ENCODE measurements at regions not wholly inside any gene's neighbourhood (a gene's known extent, or its start where the extent isn't known, plus 50 kb on each side); places are given as distances from the start of the nearest gene placed in this dataset.

DNA sequence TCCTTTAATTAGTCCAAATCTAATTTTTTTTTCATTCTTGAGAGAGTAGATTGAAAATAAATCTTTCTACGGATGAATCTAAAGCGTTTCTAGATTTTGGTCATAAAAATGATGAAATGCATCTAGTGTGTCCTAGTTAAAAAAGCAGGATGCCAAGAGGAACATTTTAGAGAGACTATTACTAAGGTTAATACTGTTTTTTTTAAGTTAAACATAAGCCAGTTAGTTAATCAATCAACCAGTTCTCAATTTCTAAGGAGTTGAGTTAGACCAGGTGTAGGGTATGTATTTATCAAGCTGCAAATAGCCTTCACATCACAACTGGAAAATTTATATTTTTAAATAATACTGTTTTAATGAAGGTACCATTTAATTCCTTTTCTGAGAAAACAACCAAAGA lies 679.5 kb upstream of the IGFBP7 start:
- TF ChIP-seq, protein P1, sequence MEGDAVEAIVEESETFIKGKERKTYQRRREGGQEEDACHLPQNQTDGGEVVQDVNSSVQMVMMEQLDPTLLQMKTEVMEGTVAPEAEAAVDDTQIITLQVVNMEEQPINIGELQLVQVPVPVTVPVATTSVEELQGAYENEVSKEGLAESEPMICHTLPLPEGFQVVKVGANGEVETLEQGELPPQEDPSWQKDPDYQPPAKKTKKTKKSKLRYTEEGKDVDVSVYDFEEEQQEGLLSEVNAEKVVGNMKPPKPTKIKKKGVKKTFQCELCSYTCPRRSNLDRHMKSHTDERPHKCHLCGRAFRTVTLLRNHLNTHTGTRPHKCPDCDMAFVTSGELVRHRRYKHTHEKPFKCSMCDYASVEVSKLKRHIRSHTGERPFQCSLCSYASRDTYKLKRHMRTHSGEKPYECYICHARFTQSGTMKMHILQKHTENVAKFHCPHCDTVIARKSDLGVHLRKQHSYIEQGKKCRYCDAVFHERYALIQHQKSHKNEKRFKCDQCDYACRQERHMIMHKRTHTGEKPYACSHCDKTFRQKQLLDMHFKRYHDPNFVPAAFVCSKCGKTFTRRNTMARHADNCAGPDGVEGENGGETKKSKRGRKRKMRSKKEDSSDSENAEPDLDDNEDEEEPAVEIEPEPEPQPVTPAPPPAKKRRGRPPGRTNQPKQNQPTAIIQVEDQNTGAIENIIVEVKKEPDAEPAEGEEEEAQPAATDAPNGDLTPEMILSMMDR (IDR thresholded peaks at IDR 0.05; ENCODE audit: insufficient read depth, low read depth, low read length, missing control alignments) = no peak
- H3K4me3 ChIP-seq (ENCODE audit: low read length) = no peak overlapping the region
- no peak for DNase-seq (ENCODE audit: low read depth)

DNA sequence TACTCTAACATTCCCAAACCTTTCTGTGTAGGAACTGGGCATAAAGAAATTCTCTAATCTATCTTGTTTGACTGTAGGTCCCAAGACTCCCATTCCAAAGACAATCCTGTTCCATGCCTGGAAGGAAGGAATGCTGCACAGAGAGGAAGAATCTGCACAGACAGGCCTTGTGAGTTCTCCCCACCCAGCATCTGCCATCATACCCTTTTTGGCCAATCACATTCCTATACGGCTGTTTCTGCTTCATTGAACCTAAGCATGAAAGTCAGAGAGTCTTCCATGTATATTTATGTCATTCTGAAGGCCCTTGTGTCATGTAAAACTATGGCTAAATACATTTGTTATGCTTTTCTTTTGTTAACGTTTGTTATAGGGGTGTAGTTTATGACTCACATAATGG lies 667.7 kb upstream of the IGFBP7 start:
- H3K4me3 ChIP-seq (ENCODE audit: low read length) = no peak overlapping the region
- TF ChIP-seq, protein P1 (IDR thresholded peaks at IDR 0.05; ENCODE audit: insufficient read depth, low read depth, low read length, missing control alignments) = no peak
- DNase-seq (ENCODE audit: low read depth) = no peak

DNA sequence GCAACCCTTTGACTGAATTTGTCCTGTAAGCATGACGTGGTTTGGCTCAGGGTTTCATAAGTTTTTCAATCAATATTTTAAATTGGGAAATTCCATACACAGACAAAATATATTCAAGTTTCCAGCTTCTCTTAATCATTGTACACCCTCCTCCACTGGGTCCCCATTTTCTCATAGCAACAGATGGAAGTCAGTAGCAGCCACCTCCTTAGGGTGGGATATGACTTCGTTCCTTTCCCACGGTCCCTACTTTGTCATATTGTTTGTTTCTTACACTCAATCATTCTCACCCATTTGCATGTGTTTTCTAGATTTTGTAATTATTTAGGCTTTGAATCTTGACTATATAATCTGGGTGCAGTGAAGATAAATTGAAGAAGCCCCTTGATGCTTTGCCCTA lies 664.5 kb upstream of the IGFBP7 start:
- TF ChIP-seq, protein P1 (IDR thresholded peaks at IDR 0.05; ENCODE audit: insufficient read depth, low read depth, low read length, missing control alignments) = no peak
- H3K4me3 ChIP-seq (ENCODE audit: low read length) = no peak overlapping the region
- no peak for DNase-seq (ENCODE audit: low read depth)

DNA sequence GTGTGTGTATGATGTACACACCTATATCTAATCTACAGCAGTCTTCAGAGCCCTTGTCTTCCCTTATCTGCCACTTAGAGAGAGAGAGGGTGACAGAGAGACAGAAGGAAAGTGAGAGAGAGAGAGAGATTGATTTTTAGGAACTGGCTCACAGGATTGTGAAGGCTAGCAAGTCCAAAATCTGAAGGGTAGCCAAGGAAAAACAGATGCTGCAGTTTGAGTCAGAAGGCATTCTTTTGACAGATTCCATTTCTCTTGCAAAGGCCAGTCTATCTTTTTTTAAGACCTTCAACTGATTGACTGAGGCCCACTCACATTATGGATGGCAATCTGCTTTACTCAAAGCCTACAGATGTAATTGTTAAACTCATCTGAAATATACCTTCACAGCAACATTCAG lies 664.0 kb upstream of the IGFBP7 start:
- TF ChIP-seq, protein P1 (IDR thresholded peaks at IDR 0.05; ENCODE audit: insufficient read depth, low read depth, low read length, missing control alignments) = no peak
- DNase-seq (ENCODE audit: low read depth) = no peak
- no peak overlapping the region for H3K4me3 ChIP-seq (ENCODE audit: low read length)

DNA sequence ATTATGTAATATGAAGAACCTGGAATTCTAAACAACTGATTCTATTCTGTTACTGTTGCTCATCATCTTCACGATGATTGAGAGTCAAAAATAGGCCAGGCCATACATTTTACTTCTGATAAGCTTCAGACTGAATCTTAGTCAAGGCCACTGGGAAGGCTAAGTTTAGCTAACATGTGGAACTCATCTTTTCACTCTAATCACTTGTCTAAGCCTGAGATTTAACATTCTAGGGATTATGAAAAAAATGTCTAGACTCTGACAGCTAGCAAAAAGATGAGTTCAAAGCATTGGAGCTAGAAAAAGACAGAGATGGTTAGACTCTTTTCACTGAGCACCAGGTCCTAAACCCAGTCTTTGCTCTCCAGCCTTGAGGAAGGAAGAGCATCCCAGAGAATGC lies 656.2 kb upstream of the IGFBP7 start:
- TF ChIP-seq, protein P1 (IDR thresholded peaks at IDR 0.05; ENCODE audit: insufficient read depth, low read depth, low read length, missing control alignments) = no peak
- no peak overlapping the region for H3K4me3 ChIP-seq (ENCODE audit: low read length)
- DNase-seq (ENCODE audit: low read depth) = no peak

DNA sequence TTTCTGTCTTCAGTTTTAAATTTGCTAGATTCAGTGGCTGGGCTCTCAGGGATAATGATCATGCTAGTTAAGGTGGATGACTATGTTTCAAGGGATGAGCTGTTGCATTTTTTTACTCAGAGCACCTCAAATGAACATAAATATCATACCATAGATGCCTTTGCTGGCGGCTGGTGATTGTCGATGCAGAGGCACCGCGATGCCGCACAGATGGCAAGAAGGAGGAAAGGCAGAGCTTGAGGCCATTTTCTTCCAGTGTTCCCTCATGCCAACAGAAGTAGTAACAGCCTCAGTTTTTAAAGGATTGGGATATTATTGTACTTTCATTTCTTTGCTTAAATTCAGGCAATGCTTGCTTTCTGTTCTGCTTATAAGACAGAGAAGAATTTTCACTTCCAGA lies 654.7 kb upstream of the IGFBP7 start:
- no peak for DNase-seq (ENCODE audit: low read depth)
- no peak overlapping the region for H3K4me3 ChIP-seq (ENCODE audit: low read length)
- TF ChIP-seq, protein P1 (IDR thresholded peaks at IDR 0.05; ENCODE audit: insufficient read depth, low read depth, low read length, missing control alignments) = no peak

DNA sequence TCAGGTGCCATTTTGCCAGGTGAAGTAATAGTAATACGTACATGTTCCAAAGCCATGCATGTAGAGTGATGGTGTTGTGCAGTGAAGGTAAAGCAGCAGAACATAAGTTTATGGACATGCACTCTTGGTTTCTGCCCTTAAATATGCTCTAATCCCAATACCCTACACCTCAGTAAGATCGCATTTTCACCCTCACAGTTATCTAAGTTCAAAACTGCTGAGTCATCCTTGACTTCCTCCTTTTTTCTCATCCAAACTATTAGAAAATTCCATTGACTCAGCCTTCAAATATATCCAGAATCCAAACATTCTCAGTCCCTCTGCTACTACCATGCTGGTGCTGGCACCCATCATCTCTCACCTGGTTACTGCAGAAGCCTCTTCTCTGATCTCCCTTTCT lies 652.9 kb upstream of the IGFBP7 start:
- DNase-seq (ENCODE audit: low read depth) = no peak
- TF ChIP-seq, protein P1 (IDR thresholded peaks at IDR 0.05; ENCODE audit: insufficient read depth, low read depth, low read length, missing control alignments) = no peak

More for the DNA sequence above, 652.9 kb upstream of the IGFBP7 start:
- H3K4me3 ChIP-seq (ENCODE audit: low read length) = no peak overlapping the region
